ENCODE measurements at regions not wholly inside any gene's neighbourhood (a gene's known extent, or its start where the extent isn't known, plus 50 kb on each side); places are given as distances from the start of the nearest gene placed in this dataset.
"Not testable (repeated sequence)": the region's sequence is repeated elsewhere in the genome, so short reads cannot be mapped to it uniquely, and the experiment has no call there.

DNA sequence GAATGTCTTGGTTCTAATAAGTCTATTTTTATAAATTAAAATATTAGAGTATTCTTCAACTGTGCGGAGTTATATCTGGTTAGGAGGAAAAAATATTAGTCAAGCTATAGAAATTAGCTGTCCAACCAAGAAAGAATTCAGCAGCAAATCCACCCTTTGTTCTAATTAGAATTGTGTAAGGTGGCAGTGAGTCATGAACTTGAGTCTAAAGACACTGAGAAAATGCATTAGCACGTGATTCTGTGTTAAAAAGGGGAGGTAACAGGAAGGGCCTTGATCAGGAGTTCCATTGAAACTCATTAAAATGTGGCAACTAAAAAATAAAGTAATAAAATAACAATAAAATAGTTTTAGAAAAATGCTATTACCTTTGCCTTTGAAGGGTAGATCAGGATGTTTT, 398.2 kb upstream of the RGS18 start:
- no peak for DNase-seq (ENCODE audit: low spot score)

- no peak for DNase-seq (ENCODE audit: low spot score)
Measured at GRCh38 chr1:191788551-191788950, 369.7 kb upstream of the RGS18 start.

DNA sequence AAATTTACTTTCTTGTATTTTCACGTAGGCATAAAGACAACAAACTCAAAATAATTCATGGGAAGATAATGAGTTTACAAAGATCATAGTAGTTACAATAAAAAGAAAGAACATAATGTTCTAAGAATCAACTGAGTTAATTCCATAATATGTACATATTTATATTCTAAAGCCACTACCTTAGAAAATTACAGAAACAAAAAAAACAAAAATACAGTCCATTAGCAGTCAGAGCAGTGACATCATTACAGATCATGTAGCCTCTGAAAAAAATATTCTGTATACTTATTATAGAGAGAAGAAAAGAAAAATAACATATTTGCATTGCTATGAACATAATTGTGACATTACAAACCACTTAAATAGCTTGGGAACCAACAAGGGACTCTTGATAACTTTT, 360.1 kb upstream of the RGS18 start:
- no peak for DNase-seq (ENCODE audit: low spot score)

GRCh38 chr1:191804311-191804710, 354.0 kb upstream of the RGS18 start:
- no peak for DNase-seq (ENCODE audit: low spot score)

DNA sequence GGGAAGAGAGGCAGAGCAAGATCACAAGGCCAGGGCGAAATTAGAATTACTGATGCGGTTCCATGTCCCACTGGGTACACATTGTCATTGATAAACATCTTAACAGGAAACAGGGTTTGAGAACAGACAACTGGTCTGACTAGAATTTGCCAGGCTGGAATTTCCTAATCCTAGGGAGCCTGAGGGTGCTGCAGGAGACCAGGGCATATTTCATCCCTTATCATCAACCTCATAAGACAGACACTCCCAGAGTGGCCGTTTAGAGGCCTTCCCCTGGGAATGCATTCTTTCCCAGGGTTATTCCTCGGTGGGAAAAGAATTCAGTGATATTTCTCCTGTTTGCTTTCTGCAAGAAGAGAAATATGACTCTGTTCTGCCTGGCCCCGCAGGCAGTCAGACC, 344.7 kb upstream of the RGS18 start:
- not testable (repeated sequence) for DNase-seq (ENCODE audit: low spot score)

- DNase-seq (ENCODE audit: low spot score): no peak
Measured at GRCh38 chr1:191818198-191818597, 340.1 kb upstream of the RGS18 start.

DNA sequence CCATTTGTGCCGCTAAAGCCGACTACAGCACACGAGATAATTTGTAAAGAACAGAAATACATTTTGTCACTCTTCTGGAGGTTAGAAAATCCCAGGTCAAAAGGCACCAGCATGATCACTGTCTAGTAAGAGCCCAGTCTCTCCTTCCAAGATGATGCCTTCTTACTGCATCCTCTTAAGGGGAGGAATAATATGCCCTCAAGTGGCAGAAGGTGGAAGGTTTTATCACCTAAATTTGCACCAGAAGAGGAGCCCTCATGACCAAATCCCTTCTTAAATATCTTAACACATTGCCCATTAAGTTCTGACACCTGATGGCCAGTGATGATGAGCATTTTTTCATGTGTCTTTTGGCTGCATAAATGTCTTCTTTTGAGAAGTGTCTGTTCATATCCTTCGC, 326.7 kb upstream of the RGS18 start:
- DNase-seq (ENCODE audit: low spot score): no peak

DNA sequence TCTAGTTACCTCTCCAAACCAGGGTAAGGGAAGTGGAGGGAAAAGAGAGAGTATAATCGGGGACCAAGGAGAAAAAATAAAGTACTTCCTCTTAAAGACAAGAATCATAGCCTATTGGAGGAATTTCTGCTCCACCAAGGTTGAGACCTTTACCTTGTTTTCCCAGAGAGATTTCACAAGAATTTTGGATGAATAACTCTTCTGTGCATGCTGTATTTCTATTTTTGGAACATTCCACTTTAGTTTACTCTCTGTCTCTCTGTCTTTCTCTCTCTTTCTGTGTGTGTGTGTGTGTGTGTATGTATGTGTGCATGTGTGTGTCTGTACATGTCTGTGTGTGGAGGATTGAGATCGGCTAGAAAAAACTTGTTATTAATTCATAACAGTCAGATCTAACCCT, 318.4 kb upstream of the RGS18 start:
- DNase-seq (ENCODE audit: low spot score): no peak

- DNase-seq (ENCODE audit: low spot score): no peak
Measured at GRCh38 chr1:191851799-191852595, 306.3 kb upstream of the RGS18 start.

- DNase-seq (ENCODE audit: low spot score): no peak
Measured at GRCh38 chr1:191852907-191853306, 305.4 kb upstream of the RGS18 start.

DNA sequence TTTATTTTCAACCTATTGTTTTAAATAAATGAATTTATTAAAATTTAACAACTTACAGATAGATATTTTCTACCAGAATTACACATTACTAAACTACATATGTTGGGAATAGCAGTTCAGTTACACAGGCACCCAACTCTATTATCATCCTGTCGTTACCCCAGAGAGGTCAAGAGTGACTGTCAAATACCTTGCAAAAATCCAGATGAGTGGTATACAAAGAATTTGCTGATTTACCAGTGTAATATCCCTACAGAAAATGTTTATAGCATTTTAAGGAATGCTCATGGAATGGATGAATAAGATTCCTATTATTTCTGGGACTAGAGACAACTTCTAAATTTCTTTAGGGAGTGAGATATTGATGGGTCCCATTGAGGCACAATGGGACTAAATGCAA, 300.7 kb upstream of the RGS18 start:
- DNase-seq (ENCODE audit: low spot score): no peak

GRCh38 chr1:191865479-191865878, 292.8 kb upstream of the RGS18 start:
- DNase-seq (ENCODE audit: low spot score): no peak

DNA sequence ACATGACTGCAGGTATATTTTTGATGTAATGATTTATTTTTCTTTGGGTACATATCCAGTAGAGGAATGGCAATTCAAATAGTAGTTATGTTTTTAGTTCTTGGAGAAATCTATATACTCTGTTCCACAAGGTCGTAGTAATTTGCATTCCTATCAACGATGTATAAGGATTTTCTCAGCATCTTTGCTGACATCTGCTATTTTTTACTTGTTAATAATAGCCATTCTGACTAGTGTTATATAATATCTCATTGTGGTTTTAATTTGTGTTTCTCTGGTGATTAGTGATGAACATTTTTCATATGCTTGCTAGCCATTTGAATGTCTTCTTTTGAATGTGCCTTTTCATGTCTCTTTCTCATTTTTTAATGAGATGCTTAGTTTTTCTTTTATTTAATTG, 292.1 kb upstream of the RGS18 start:
- DNase-seq (ENCODE audit: low spot score): no peak

DNA sequence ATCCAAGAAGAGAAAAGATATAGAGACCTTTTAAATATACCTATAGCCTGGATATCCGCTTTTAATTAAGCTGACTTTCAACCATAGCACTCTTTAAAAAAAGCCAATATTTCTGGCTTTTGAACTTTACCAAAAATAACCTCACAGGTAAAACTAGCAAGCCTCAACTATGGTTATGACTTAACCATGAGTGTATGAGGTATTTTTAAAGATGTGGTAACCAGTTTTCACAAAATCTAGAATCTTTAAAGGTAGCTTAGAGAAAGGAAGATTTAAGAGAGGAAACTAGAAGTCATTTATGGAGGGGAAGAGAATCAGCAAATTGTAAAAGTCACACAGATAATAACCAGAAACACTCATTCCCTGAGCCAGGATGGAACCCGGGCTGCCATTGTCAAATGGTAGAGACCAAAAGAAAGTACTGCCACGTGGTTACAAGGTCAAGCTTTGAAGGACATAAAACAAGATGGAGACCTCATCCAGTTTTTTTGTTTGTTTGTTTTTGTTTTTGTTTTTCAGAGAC, 288.4 kb upstream of the RGS18 start:
- no peak for DNase-seq (ENCODE audit: low spot score)

DNA sequence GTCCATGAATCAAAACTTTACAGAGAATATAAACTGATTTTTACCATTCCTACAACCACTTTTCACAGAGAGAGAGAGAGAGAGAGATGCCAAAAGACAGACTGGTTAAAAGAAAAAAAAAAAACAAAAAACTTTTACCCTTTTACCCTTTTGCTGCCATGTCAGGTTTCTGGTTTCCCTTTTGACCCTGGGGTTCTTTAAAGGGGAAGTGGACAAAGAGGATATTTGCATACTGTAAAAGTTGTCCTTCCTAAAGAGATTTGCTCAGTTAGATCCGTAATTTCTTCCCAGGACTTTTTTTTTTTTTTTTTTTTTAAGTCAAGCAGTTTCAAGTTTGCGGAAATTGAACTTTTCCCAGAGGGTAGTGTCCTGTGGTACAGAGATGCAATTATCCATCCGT, 287.8 kb upstream of the RGS18 start:
- no peak for DNase-seq (ENCODE audit: low spot score)

- no peak for DNase-seq (ENCODE audit: low spot score)
Measured at GRCh38 chr1:191875994-191876393, 282.3 kb upstream of the RGS18 start.

DNA sequence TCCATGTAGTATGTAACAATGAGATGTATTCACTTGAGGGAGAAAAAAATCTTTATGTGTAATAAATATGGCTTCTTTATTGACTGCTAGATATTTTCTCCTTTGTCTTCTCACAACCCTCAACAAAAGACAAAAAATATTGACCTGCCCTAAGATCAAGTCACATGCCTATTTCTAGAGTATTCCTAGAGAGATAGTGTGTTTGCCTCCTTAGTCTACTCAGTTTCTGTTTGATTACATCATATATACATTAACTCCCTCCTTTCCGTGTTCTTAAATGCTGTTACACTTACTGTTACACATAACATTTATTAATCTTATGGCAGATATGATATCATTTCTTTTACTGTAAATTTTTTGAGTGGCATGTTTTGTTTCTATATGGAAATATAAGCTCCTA, 281.6 kb upstream of the RGS18 start:
- DNase-seq (ENCODE audit: low spot score): no peak

GRCh38 chr1:191882870-191883269, 275.4 kb upstream of the RGS18 start:
- no peak for DNase-seq (ENCODE audit: low spot score)

- DNase-seq (ENCODE audit: low spot score): no peak
Measured at GRCh38 chr1:191886977-191887376, 271.3 kb upstream of the RGS18 start.

DNA sequence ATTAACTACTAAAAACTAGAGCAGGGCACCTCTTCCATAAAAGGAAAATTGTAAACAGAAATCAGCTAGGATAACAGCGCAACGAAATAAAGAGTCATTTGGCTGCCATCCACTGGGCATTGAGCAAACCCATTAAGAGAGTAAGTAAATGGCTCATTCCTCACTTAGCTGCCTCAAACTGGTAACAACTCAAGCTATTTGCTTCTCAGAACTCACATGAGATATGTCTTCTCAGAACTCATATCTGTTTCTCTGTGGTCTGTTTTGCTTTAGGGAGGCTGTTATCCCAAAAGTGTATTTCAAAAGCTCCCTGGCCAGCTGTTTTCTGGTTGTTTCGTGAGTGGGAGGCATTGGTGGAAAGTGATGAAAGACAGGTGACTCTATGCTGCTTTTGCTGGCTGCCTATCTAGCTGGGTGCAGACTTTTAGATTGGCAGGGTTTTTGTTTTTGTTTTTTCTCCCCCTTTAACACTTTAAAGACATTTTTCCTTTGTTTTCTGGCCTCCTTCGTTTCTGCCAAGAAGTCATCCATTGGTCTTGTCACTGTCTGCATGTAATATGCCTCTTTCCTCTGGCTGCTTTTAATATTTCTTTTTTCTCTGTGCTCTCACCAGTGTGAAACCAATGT, 269.2 kb upstream of the RGS18 start:
- no peak for DNase-seq (ENCODE audit: low spot score)

DNA sequence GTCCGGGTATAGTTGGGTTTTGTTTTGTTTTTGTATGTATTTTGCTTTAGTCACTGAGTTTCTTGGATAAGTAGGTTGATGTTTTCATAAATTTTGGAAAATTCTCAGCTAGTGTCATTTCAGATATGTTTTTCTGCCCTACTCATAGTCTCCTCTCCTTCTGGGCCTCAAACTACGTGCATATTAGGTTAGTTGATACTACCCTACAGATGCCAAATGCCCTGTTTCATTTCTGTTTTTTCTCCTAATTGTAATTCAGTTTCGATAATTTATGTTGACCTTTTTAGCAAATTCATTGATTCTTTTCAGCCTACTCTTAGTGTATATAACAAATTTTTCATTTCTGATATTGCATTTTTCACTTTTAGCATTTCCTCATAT, 268.6 kb upstream of the RGS18 start:
- no peak for DNase-seq (ENCODE audit: low spot score)

- DNase-seq (ENCODE audit: low spot score): no peak
Measured at GRCh38 chr1:191890433-191891088, 267.7 kb upstream of the RGS18 start.

DNA sequence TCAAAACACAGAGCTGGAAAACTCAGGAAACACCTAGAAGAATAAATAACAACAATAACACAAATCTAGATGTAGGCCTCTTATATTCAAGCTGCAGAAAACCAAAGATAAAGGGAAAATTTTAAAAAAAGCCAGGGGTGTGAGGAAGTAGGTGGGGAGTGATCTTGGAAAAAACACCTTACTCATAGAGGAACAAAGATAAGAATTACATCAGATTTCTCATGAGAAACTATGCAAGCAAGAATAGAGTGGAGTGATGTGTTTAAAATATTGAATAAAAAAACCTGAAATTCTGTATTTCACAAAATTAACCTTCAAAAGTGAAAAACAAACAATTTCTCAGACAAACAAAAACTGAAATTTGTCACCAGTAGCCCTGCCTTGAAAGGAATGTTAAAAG, 265.5 kb upstream of the RGS18 start:
- DNase-seq (ENCODE audit: low spot score): no peak

Measured in hepatic stellate cell (primary cell).